A549 (cell line): ENCODE measurements at regions not wholly inside any gene's neighbourhood (a gene's known extent, or its start where the extent isn't known, plus 50 kb on each side); places are given as distances from the start of the nearest gene placed in this dataset.

Experiments used
- ATAC-seq, 2 experiments: fragments of 200-7000 bp in 1 of 2; fragments of >200 bp in 1 of 2; cut with Nextera tagmentation in 1 of 2; cut with Tn5 transposase in 1 of 2; 3 replicates each; pipeline versions ENCODE4 v1.8.0 to v1.9.1; 2018 to 2020; ENCODE audit warnings: mild to moderate bottlenecking in 1 of 2, moderate library complexity in 1 of 2
- CTCF ChIA-PET: fragments of 300-600 bp; sonication (Branson Sonifier 250); formaldehyde crosslinking; extraction: SDS; loops from one replicate; lab custom pipeline; 2021; ENCODE audit warnings: antibody characterized with exemption, inconsistent platforms; lab: Yijun Ruan, JAX
- POLR2A ChIA-PET: fragments of 350-600 bp; formaldehyde crosslinking; extraction: SDS; loops from one replicate; lab custom pipeline; 2021; ENCODE audit warnings: antibody characterized with exemption, inconsistent platforms; lab: Yijun Ruan, JAX
- DNase-seq, 2 experiments: peaks; one replicate each; pipeline versions ENCODE4 v3.0.0 to v3.0.0-alpha.2; 2011 to 2016; ENCODE audit warnings: low read depth in 1 of 2, low spot score in 1 of 2
- FAIRE-seq: peaks from 2 replicates; lab custom pipeline; 2011; peaks lifted over from hg19 to GRCh38; lab: Jason Lieb, UNC
- H3K27ac ChIP-seq, 2 experiments: fragments of >200 bp; sonication (Bioruptor Twin); formaldehyde crosslinking; 3 replicates each; pipeline ENCODE4 v1.5.1; 2016 to 2017
- H3K4me1 ChIP-seq: fragments of >200 bp; sonication (Bioruptor Twin); formaldehyde crosslinking; 3 replicates; pipeline ENCODE4 v1.6.1; 2016
- H3K4me2 ChIP-seq: fragments of >200 bp; sonication (Bioruptor Twin); formaldehyde crosslinking; 3 replicates; pipeline ENCODE4 v1.6.1; 2016
- H3K4me3 ChIP-seq: fragments of >200 bp; sonication (Bioruptor Twin); formaldehyde crosslinking; 3 replicates; pipeline ENCODE4 v1.5.1; 2016
- H3K9me3 ChIP-seq: fragments of >200 bp; sonication (Bioruptor Twin); formaldehyde crosslinking; 3 replicates; pipeline ENCODE4 v1.6.1; 2016
- CBX2 ChIP-seq: fragments of 200-600 bp; sonication (generic); IDR thresholded peaks from 2 replicates; pipeline ENCODE4 v1.6.1; 2016; ENCODE audit warnings: low read depth, mild to moderate bottlenecking, borderline replicate concordance
- CBX8 ChIP-seq: fragments of 200-600 bp; sonication (generic); IDR thresholded peaks from 2 replicates; pipeline ENCODE4 v1.6.1; 2016
- CHD2 ChIP-seq: fragments of 150-350 bp; IDR thresholded peaks from 2 replicates; pipeline ENCODE4 v1.6.1; 2014; ENCODE audit warnings: low read length; ENCODE audit not compliant: partially characterized antibody
- CHD4 ChIP-seq: fragments of 200-600 bp; sonication (generic); IDR thresholded peaks from 2 replicates; pipeline ENCODE4 v1.6.1; 2016; ENCODE audit warnings: antibody characterized with exemption, mild to moderate bottlenecking, borderline replicate concordance
- EHMT2 ChIP-seq: fragments of 200-600 bp; sonication (generic); IDR thresholded peaks from 2 replicates; pipeline ENCODE4 v1.6.1; 2016; ENCODE audit warnings: antibody characterized with exemption, low read depth, mild to moderate bottlenecking, moderate library complexity
- FOSB ChIP-seq: fragments of 250-450 bp; sonication (Bioruptor Pico); IDR thresholded peaks from 2 replicates; pipeline ENCODE4 v1.5.0; 2020; ENCODE audit warnings: mild to moderate bottlenecking, moderate library complexity
- FOXS1 ChIP-seq: fragments of 250-450 bp; sonication (Bioruptor Pico); IDR thresholded peaks from 2 replicates; pipeline ENCODE4 v1.5.0; 2020; ENCODE audit warnings: mild to moderate bottlenecking, moderate library complexity
- HOXA7 ChIP-seq: fragments of 250-450 bp; sonication (Bioruptor Pico); IDR thresholded peaks from 2 replicates; pipeline ENCODE4 v1.5.0; 2020; ENCODE audit warnings: mild to moderate bottlenecking, moderate library complexity
- HOXB13 ChIP-seq: fragments of 250-450 bp; sonication (Bioruptor Pico); IDR thresholded peaks from 2 replicates; pipeline ENCODE4 v1.5.0; 2020; ENCODE audit warnings: low read depth, mild to moderate bottlenecking, moderate library complexity
- HOXB5 ChIP-seq: fragments of 250-450 bp; sonication (Bioruptor Pico); IDR thresholded peaks from 2 replicates; pipeline ENCODE4 v1.5.0; 2020; ENCODE audit warnings: mild to moderate bottlenecking, moderate library complexity
- JUNB ChIP-seq: fragments of >200 bp; sonication (Bioruptor Twin); formaldehyde crosslinking; IDR thresholded peaks from 2 replicates; pipeline ENCODE4 v1.6.1; 2016
- MAFK ChIP-seq: fragments of 450-650 bp; IDR thresholded peaks from 2 replicates; pipeline ENCODE4 v1.6.1; 2014; ENCODE audit not compliant: partially characterized antibody
- NFE2L2 ChIP-seq: fragments of 150-350 bp; conservative IDR thresholded peaks from 2 replicates; pipeline ENCODE4 v1.6.1; 2014; ENCODE audit warnings: low read length
- PHF8 ChIP-seq: fragments of 200-600 bp; sonication (generic); IDR thresholded peaks from 2 replicates; pipeline ENCODE4 v1.6.1; 2016; ENCODE audit warnings: low read depth, mild to moderate bottlenecking, antibody characterized with exemption, moderate library complexity, borderline replicate concordance
- POLR2A ChIP-seq: IDR thresholded peaks from 2 replicates; pipeline ENCODE4 v1.6.1; 2012; ENCODE audit warnings: mild to moderate bottlenecking, low read length
- RCOR1 ChIP-seq: fragments of 150-350 bp; IDR thresholded peaks from 2 replicates; pipeline ENCODE4 v1.6.1; 2014; ENCODE audit warnings: antibody characterized with exemption, low read length, low read depth
- RFX5 ChIP-seq: fragments of 450-650 bp; IDR thresholded peaks from 2 replicates; pipeline ENCODE4 v1.7.1; 2014; ENCODE audit warnings: antibody characterized with exemption, mild to moderate bottlenecking, moderate library complexity
- SMC3 ChIP-seq: fragments of >200 bp; sonication (Bioruptor Twin); formaldehyde crosslinking; IDR thresholded peaks from 3 replicates; pipeline ENCODE4 v1.6.1; 2018; ENCODE audit warnings: inconsistent platforms
- TP53 ChIP-seq: fragments of 250-450 bp; sonication (Bioruptor Pico); IDR thresholded peaks from 2 replicates; pipeline ENCODE4 v1.5.0; 2021; ENCODE audit warnings: mild to moderate bottlenecking, moderate library complexity
- ZSCAN20 ChIP-seq: fragments of 250-450 bp; sonication (Bioruptor Pico); IDR thresholded peaks from 2 replicates; pipeline ENCODE4 v1.8.0; 2022; ENCODE audit warnings: mild to moderate bottlenecking, moderate library complexity
- whole genome bisulfite sequencing: methylation state at CpG from one replicate; pipeline ENCODE4 v1.1.6; 2017; ENCODE audit errors: missing lambda C conversion rate; 5-methylcytosine and 5-hydroxymethylcytosine counted together
- TF ChIP-seq, protein P1 (sequence below): fragments of >200 bp; sonication (Bioruptor Twin); formaldehyde crosslinking; IDR thresholded peaks from 3 replicates; pipeline ENCODE4 v1.5.1; 2016
- TF ChIP-seq, protein P2 (sequence below): fragments of >200 bp; sonication (Bioruptor Twin); formaldehyde crosslinking; IDR thresholded peaks from 3 replicates; pipeline ENCODE4 v1.6.1; 2016
- TF ChIP-seq, protein P3 (sequence below): IDR thresholded peaks from 2 replicates; pipeline ENCODE4 v1.6.1; 2012
- TF ChIP-seq, protein P4 (sequence below): fragments of 250-450 bp; sonication (Bioruptor Pico); IDR thresholded peaks from 2 replicates; pipeline ENCODE4 v1.5.0; 2021; ENCODE audit warnings: mild to moderate bottlenecking, moderate library complexity, borderline replicate concordance
- TF ChIP-seq, protein P5 (sequence below): fragments of 200-600 bp; sonication (generic); IDR thresholded peaks from 2 replicates; pipeline ENCODE4 v1.6.1; 2016; ENCODE audit warnings: antibody characterized with exemption, mild to moderate bottlenecking, moderate library complexity

DNA sequence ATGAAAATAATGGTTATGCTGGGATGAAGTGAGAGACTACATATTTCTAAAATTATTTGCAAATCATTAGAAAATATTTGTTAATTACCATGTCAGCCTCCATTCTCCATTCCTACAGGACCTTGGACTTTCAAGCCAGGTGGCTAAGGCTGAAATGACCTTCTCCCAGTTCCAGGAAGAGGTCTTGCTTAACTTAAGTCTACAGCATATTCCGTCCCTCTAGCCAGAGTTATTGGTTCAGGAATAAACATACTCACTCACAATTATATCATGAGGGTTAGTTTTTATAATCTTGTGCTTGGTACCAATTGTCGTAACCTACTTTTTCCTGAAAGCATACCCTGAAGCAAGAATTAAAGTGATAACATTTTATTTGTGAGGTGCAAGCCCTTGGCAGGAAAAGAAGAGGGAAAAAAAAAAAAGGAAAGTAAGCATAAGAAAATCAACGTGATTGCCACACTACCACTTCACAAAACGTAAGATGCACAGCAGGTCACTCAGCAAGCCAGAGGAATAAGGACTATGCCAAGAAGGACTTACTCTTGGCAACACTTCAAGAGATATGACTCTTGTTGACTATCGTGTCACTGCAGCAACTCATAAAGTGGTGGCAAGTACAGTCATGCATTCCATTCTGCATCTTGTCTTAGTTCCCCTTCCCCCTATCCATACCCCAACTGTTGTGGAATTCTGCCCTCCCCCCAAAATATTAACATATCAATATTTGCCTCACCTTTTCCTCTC, 479.1 kb downstream of the MBD2 start:
- ChIA-PET POLR2A (no interaction called here), CTCF (no interaction called here)
- Histone ChIP-seq H3K27ac (no peak overlapping the region), H3K4me2 (peak overlapping the region; percentile 14; the same call in 2 of the 3 replicates), H3K4me1 (no peaks in the 10 kb centered on the region), H3K4me3 (no peak overlapping the region), H3K9me3 (no peaks in the 10 kb centered on the region)
- WGBS, result 1% methylated on average over 5 of the region's 5 CpGs
- DNase-seq (peak in 1 of 2 experiments; percentile 5), FAIRE-seq (no peak), ATAC-seq (0 out of 6 replicates have a peak, but pooled peaks of 1 of the 2 experiments have one; percentile 47)
- no peak for TF ChIP-seq CBX8
- TF ChIP-seq, protein P1, sequence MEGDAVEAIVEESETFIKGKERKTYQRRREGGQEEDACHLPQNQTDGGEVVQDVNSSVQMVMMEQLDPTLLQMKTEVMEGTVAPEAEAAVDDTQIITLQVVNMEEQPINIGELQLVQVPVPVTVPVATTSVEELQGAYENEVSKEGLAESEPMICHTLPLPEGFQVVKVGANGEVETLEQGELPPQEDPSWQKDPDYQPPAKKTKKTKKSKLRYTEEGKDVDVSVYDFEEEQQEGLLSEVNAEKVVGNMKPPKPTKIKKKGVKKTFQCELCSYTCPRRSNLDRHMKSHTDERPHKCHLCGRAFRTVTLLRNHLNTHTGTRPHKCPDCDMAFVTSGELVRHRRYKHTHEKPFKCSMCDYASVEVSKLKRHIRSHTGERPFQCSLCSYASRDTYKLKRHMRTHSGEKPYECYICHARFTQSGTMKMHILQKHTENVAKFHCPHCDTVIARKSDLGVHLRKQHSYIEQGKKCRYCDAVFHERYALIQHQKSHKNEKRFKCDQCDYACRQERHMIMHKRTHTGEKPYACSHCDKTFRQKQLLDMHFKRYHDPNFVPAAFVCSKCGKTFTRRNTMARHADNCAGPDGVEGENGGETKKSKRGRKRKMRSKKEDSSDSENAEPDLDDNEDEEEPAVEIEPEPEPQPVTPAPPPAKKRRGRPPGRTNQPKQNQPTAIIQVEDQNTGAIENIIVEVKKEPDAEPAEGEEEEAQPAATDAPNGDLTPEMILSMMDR, result no peak
- TF ChIP-seq SMC3, result no peak

DNA sequence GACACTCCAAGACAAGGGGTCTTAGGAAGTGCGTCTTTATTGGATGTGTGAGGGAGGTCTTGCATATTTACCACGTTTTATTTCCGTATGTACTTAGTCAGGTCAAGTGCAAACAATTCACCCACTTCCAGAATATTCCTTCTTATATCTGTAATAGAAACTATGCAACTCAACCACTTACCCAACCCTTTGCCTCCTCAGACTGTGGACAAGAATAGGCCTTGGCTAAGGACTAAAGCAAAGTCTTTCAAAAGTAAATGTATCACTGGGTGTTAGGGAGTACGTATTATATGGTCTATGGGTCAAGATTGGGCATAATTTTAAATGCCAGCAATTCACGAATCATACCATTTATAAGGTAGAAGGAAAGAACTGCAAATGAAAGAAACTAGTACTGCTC, 484.8 kb downstream of the MBD2 start:
- DNase-seq (no peak), ATAC-seq (no peak), FAIRE-seq (no peak)
- H3K4me3 ChIP-seq, result no peak overlapping the region
- H3K9me3 ChIP-seq, result no peaks in the 10 kb centered on the region
- POLR2A ChIA-PET, result no interaction called here
- WGBS, result 15% methylated on average over 5 of the region's 5 CpGs
- no peak for TF ChIP-seq EHMT2
- TF ChIP-seq FOXS1 (CRISPR knock-in tag), result no peak
- no peak for TF ChIP-seq TP53 (CRISPR knock-in tag)
- no peak for TF ChIP-seq HOXB5 (CRISPR knock-in tag)
- no peak for TF ChIP-seq JUNB
- no peak for TF ChIP-seq MAFK
- TF ChIP-seq RFX5, result no peak
- no peak for TF ChIP-seq POLR2A
- TF ChIP-seq RCOR1, result no peak
- TF ChIP-seq CHD4, result no peak
- TF ChIP-seq, protein P2, sequence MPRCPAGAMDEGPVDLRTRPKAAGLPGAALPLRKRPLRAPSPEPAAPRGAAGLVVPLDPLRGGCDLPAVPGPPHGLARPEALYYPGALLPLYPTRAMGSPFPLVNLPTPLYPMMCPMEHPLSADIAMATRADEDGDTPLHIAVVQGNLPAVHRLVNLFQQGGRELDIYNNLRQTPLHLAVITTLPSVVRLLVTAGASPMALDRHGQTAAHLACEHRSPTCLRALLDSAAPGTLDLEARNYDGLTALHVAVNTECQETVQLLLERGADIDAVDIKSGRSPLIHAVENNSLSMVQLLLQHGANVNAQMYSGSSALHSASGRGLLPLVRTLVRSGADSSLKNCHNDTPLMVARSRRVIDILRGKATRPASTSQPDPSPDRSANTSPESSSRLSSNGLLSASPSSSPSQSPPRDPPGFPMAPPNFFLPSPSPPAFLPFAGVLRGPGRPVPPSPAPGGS, result no peak
- TF ChIP-seq, protein P3, sequence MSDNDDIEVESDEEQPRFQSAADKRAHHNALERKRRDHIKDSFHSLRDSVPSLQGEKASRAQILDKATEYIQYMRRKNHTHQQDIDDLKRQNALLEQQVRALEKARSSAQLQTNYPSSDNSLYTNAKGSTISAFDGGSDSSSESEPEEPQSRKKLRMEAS, result no peak
- TF ChIP-seq FOSB (CRISPR knock-in tag), result no peak
- no peaks in the 10 kb centered on the region for H3K4me1 ChIP-seq
- CTCF ChIA-PET, result no interaction called here
- no peak overlapping the region for H3K4me2 ChIP-seq
- no peak overlapping the region for H3K27ac ChIP-seq

DNA sequence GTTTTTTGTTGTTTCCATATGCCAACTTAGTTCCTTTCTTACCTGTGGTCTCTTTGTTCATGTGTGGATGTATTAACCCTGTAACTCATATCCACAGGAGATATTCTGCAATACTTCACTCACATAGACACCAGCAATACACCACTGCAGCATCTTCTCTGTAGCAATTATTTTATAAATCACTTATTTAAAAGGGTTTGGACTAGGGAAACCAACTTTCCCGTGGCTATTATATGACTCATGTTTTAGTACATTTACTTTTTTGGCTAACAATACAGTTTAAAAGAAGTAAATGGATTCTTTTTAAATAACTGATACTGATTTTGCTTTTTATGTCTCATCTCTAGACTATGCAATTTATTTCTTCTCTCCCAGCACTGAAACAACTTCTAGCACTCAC, 488.9 kb downstream of the MBD2 start:
- DNase-seq (no peak), ATAC-seq (no peak), FAIRE-seq (no peak)
- ChIA-PET POLR2A (no interaction called here), CTCF (no interaction called here)
- 4% methylated on average over 1 of the region's 1 CpG for WGBS
- no peak overlapping the region for H3K4me3 ChIP-seq
- no peak overlapping the region for H3K4me2 ChIP-seq
- H3K4me1 ChIP-seq, result no peaks in the 10 kb centered on the region
- no peaks in the 10 kb centered on the region for H3K9me3 ChIP-seq
- no peak overlapping the region for H3K27ac ChIP-seq
- TF ChIP-seq, protein P4, sequence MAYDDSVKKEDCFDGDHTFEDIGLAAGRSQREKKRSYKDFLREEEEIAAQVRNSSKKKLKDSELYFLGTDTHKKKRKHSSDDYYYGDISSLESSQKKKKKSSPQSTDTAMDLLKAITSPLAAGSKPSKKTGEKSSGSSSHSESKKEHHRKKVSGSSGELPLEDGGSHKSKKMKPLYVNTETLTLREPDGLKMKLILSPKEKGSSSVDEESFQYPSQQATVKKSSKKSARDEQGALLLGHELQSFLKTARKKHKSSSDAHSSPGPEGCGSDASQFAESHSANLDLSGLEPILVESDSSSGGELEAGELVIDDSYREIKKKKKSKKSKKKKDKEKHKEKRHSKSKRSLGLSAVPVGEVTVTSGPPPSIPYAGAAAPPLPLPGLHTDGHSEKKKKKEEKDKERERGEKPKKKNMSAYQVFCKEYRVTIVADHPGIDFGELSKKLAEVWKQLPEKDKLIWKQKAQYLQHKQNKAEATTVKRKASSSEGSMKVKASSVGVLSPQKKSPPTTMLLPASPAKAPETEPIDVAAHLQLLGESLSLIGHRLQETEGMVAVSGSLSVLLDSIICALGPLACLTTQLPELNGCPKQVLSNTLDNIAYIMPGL (CRISPR knock-in tag), result no peak
- TF ChIP-seq CHD2, result no peak
- no peak for TF ChIP-seq HOXA7
- no peak for TF ChIP-seq CBX2
- no peak for TF ChIP-seq PHF8
- no peak for TF ChIP-seq SMC3
- TF ChIP-seq MAFK, result no peak
- no peak for TF ChIP-seq HOXB13 (CRISPR knock-in tag)
- TF ChIP-seq, protein P5, sequence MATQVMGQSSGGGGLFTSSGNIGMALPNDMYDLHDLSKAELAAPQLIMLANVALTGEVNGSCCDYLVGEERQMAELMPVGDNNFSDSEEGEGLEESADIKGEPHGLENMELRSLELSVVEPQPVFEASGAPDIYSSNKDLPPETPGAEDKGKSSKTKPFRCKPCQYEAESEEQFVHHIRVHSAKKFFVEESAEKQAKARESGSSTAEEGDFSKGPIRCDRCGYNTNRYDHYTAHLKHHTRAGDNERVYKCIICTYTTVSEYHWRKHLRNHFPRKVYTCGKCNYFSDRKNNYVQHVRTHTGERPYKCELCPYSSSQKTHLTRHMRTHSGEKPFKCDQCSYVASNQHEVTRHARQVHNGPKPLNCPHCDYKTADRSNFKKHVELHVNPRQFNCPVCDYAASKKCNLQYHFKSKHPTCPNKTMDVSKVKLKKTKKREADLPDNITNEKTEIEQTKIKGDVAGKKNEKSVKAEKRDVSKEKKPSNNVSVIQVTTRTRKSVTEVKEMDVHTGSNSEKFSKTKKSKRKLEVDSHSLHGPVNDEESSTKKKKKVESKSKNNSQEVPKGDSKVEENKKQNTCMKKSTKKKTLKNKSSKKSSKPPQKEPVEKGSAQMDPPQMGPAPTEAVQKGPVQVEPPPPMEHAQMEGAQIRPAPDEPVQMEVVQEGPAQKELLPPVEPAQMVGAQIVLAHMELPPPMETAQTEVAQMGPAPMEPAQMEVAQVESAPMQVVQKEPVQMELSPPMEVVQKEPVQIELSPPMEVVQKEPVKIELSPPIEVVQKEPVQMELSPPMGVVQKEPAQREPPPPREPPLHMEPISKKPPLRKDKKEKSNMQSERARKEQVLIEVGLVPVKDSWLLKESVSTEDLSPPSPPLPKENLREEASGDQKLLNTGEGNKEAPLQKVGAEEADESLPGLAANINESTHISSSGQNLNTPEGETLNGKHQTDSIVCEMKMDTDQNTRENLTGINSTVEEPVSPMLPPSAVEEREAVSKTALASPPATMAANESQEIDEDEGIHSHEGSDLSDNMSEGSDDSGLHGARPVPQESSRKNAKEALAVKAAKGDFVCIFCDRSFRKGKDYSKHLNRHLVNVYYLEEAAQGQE, result no peak
- TF ChIP-seq NFE2L2, result no peak
- TF ChIP-seq ZSCAN20, result no peak
